ENCODE measurements at regions not wholly inside any gene's neighbourhood (a gene's known extent, or its start where the extent isn't known, plus 50 kb on each side); places are given as distances from the start of the nearest gene placed in this dataset.

- no peaks in the 10 kb centered on the region for H3K79me2 ChIP-seq (ENCODE audit: insufficient read depth, low read depth, low read length)
- H4K20me1 ChIP-seq (ENCODE audit: insufficient read depth, low read length): no peaks in the 10 kb centered on the region
- H3K9me3 ChIP-seq (ENCODE audit: low read length): no peaks in the 10 kb centered on the region
- H3K36me3 ChIP-seq (ENCODE audit: insufficient read depth, low read length): no peaks in the 10 kb centered on the region
- ChIA-PET POLR2A (no interaction called here), CTCF (ENCODE audit: unreplicated experiment) (no interaction called here)
- H3K4me1 ChIP-seq (ENCODE audit: insufficient read depth, low read length, poor library complexity, severe bottlenecking): no peaks in the 10 kb centered on the region
- no peak overlapping the region for H3K4me2 ChIP-seq (ENCODE audit: low read length)
- no peak for TF ChIP-seq CTCF (conservative IDR thresholded peaks at IDR 0.05; ENCODE audit: low read length)
- no peak for TF ChIP-seq EZH2phosphoT487 (IDR thresholded peaks at IDR 0.05; ENCODE audit: borderline replicate concordance, low read depth, low read length)
- BruUV-seq (replicated peaks): no TSS peak
- intact Hi-C loops (cut with micrococcal nuclease; ENCODE audit: unreplicated experiment): no loop called here
- no peak overlapping the region for H2AFZ ChIP-seq (ENCODE audit: low read length)
- H3K27ac ChIP-seq (ENCODE audit: low read depth, low read length, poor library complexity, severe bottlenecking): no peak overlapping the region
- H3K9me2 ChIP-seq (ENCODE audit: insufficient read depth, low read length): no peaks in the 10 kb centered on the region
- H3K4me3 ChIP-seq (ENCODE audit: low read depth, low read length, poor library complexity, severe bottlenecking): no peak overlapping the region
- DNase-seq (ENCODE audit: low spot score): no peak
Observed at GRCh38 chr3:190996181-190996775, 133.8 kb upstream of the GMNC start.

- CTCF ChIA-PET (ENCODE audit: unreplicated experiment): no interaction called here
- BruUV-seq (replicated peaks): no TSS peak
- H3K4me1 ChIP-seq (ENCODE audit: insufficient read depth, low read length, poor library complexity, severe bottlenecking): no peaks in the 10 kb centered on the region
- H3K9me3 ChIP-seq (ENCODE audit: low read length): no peaks in the 10 kb centered on the region
- H3K79me2 ChIP-seq (ENCODE audit: insufficient read depth, low read depth, low read length): no peaks in the 10 kb centered on the region
- H3K36me3 ChIP-seq (ENCODE audit: insufficient read depth, low read length): no peaks in the 10 kb centered on the region
- no peak overlapping the region for H3K4me3 ChIP-seq (ENCODE audit: low read depth, low read length, poor library complexity, severe bottlenecking)
- intact Hi-C loops (cut with micrococcal nuclease; ENCODE audit: unreplicated experiment): no loop called here
- no peaks in the 10 kb centered on the region for H4K20me1 ChIP-seq (ENCODE audit: insufficient read depth, low read length)
- H3K27ac ChIP-seq (ENCODE audit: low read depth, low read length, poor library complexity, severe bottlenecking): no peak overlapping the region
- DNase-seq (ENCODE audit: low spot score): no peak
- TF ChIP-seq EZH2phosphoT487 (IDR thresholded peaks at IDR 0.05; ENCODE audit: borderline replicate concordance, low read depth, low read length): no peak
- TF ChIP-seq CTCF (conservative IDR thresholded peaks at IDR 0.05; ENCODE audit: low read length): no peak
- POLR2A ChIA-PET: no interaction called here
- no peak overlapping the region for H2AFZ ChIP-seq (ENCODE audit: low read length)
- no peaks in the 10 kb centered on the region for H3K9me2 ChIP-seq (ENCODE audit: insufficient read depth, low read length)
- H3K4me2 ChIP-seq (ENCODE audit: low read length): no peak overlapping the region
Observed at GRCh38 chr3:190995156-190995555, 132.7 kb upstream of the GMNC start.

- no TSS peak for BruUV-seq (replicated peaks)
- Histone ChIP-seq H3K9me2 (ENCODE audit: insufficient read depth, low read length) (no peaks in the 10 kb centered on the region), H3K4me2 (ENCODE audit: low read length) (no peak overlapping the region), H3K27ac (ENCODE audit: low read depth, low read length, poor library complexity, severe bottlenecking) (no peak overlapping the region), H3K36me3 (ENCODE audit: insufficient read depth, low read length) (no peaks in the 10 kb centered on the region), H3K4me3 (ENCODE audit: low read depth, low read length, poor library complexity, severe bottlenecking) (no peak overlapping the region), H3K4me1 (ENCODE audit: insufficient read depth, low read length, poor library complexity, severe bottlenecking) (no peaks in the 10 kb centered on the region), H4K20me1 (ENCODE audit: insufficient read depth, low read length) (no peaks in the 10 kb centered on the region), H2AFZ (ENCODE audit: low read length) (no peak overlapping the region), H3K79me2 (ENCODE audit: insufficient read depth, low read depth, low read length) (no peaks in the 10 kb centered on the region), H3K9me3 (ENCODE audit: low read length) (peaks cover 5% of the 10 kb centered on the region; the same call in 1 of the 2 replicates)
- POLR2A ChIA-PET: no interaction called here
- CTCF ChIA-PET (ENCODE audit: unreplicated experiment): no interaction called here
- no peak for TF ChIP-seq CTCF (conservative IDR thresholded peaks at IDR 0.05; ENCODE audit: low read length)
- no peak for TF ChIP-seq EZH2phosphoT487 (IDR thresholded peaks at IDR 0.05; ENCODE audit: borderline replicate concordance, low read depth, low read length)
- intact Hi-C loops (cut with micrococcal nuclease; ENCODE audit: unreplicated experiment): no loop called here
- DNase-seq (ENCODE audit: low spot score): no peak
Observed at GRCh38 chr3:190990898-190991297, 128.4 kb upstream of the GMNC start.
